ENCODE measurements at regions not wholly inside any gene's neighbourhood (a gene's known extent, or its start where the extent isn't known, plus 50 kb on each side); places are given as distances from the start of the nearest gene placed in this dataset.

- DNase-seq: no peak
Measured at GRCh38 chr7:96638669-96639068, 71.0 kb downstream of the SEM1 start.

- DNase-seq: no peak
Measured at GRCh38 chr7:96637522-96637921, 72.1 kb downstream of the SEM1 start.

GRCh38 chr7:96636979-96637378, 72.7 kb downstream of the SEM1 start:
- DNase-seq: no peak

GRCh38 chr7:96636342-96636860, 73.2 kb downstream of the SEM1 start:
- DNase-seq: no peak

- DNase-seq: no peak
Measured at GRCh38 chr7:96629884-96630283, 79.8 kb downstream of the SEM1 start.

GRCh38 chr7:96624954-96625353, 84.7 kb downstream of the SEM1 start:
- DNase-seq: no peak

GRCh38 chr7:96621932-96622331, 87.7 kb downstream of the SEM1 start:
- no peak for DNase-seq

GRCh38 chr7:96614154-96614867, 95.3 kb downstream of the SEM1 start:
- no peak for DNase-seq

GRCh38 chr7:96612034-96612433, 97.6 kb downstream of the SEM1 start:
- DNase-seq: no peak

- no peak for DNase-seq
Measured at GRCh38 chr7:96605045-96605716, 104.5 kb downstream of the SEM1 start.

- no peak for DNase-seq
Measured at GRCh38 chr7:96599288-96599936, 110.2 kb downstream of the SEM1 start.

GRCh38 chr7:96598421-96598820, 111.2 kb downstream of the SEM1 start:
- no peak for DNase-seq

- peak; percentile 14 for DNase-seq
Measured at GRCh38 chr7:96596120-96596826, 113.4 kb downstream of the SEM1 start.

- no peak for DNase-seq
Measured at GRCh38 chr7:96591900-96592676, 117.6 kb downstream of the SEM1 start.

- DNase-seq: no peak
Measured at GRCh38 chr7:96591159-96591899, 118.3 kb downstream of the SEM1 start.

GRCh38 chr7:96589038-96589437, 120.6 kb downstream of the SEM1 start:
- no peak for DNase-seq

- DNase-seq: no peak
Measured at GRCh38 chr7:96579119-96579518, 130.5 kb downstream of the SEM1 start.

- no peak for DNase-seq
Measured at GRCh38 chr7:96578606-96579005, 131.0 kb downstream of the SEM1 start.

GRCh38 chr7:96563409-96563808, 146.2 kb downstream of the SEM1 start:
- no peak for DNase-seq

- no peak for DNase-seq
Measured at GRCh38 chr7:96562966-96563365, 146.7 kb downstream of the SEM1 start.

- no peak for DNase-seq
Measured at GRCh38 chr7:96562458-96562857, 147.2 kb downstream of the SEM1 start.

- no peak for DNase-seq
Measured at GRCh38 chr7:96561892-96562291, 147.8 kb downstream of the SEM1 start.

Data from HCEC 1CT (cell line).